Activated CD4-positive, CD25-positive, alpha-beta regulatory T cell treated with anti-CD3 and anti-CD28 coated beads, Interleukin-2, amount 50 U/mL, for 24 hours (primary cell): ENCODE measurements at regions not wholly inside any gene's neighbourhood (a gene's known extent, or its start where the extent isn't known, plus 50 kb on each side); places are given as distances from the start of the nearest gene placed in this dataset.

Experiments used
- ATAC-seq, 2 donors: fragments of 150-1000 bp; cut with Tn5 transposase; one replicate each; pipeline ENCODE4 v1.10.0; 2021; ENCODE audit warnings: mild to moderate bottlenecking in 1 of 2, moderate library complexity in 1 of 2

- ATAC-seq, result no peak
Measured at GRCh38 chr6:12593771-12594529, 122.6 kb upstream of the PHACTR1 start.

GRCh38 chr6:12594530-12594893 is 122.1 kb upstream of the PHACTR1 start:
- no peak for ATAC-seq

GRCh38 chr6:12595161-12595811 is 121.3 kb upstream of the PHACTR1 start:
- ATAC-seq, result no peak

GRCh38 chr6:12596731-12597130 is 119.8 kb upstream of the PHACTR1 start:
- no peak for ATAC-seq

GRCh38 chr6:12598919-12599318 is 117.6 kb upstream of the PHACTR1 start:
- no peak for ATAC-seq

- ATAC-seq, result no peak
Measured at GRCh38 chr6:12601881-12602280, 114.7 kb upstream of the PHACTR1 start.

- ATAC-seq, result no peak
Measured at GRCh38 chr6:12602342-12602741, 114.2 kb upstream of the PHACTR1 start.

GRCh38 chr6:12602951-12603672 is 113.5 kb upstream of the PHACTR1 start:
- no peak for ATAC-seq

GRCh38 chr6:12603673-12604049 is 112.9 kb upstream of the PHACTR1 start:
- ATAC-seq, result no peak

- peak in 1 of 2 donors; percentile 53 for ATAC-seq
Measured at GRCh38 chr6:12605888-12606345, 110.7 kb upstream of the PHACTR1 start.

- ATAC-seq, result no peak
Measured at GRCh38 chr6:12606616-12607015, 110.0 kb upstream of the PHACTR1 start.

- ATAC-seq, result peak in 1 of 2 donors; percentile 27
Measured at GRCh38 chr6:12608016-12608860, 108.3 kb upstream of the PHACTR1 start.

GRCh38 chr6:12608874-12609273 is 107.7 kb upstream of the PHACTR1 start:
- ATAC-seq, result no peak

GRCh38 chr6:12609751-12610150 is 106.8 kb upstream of the PHACTR1 start:
- ATAC-seq, result no peak

GRCh38 chr6:12610862-12611261 is 105.7 kb upstream of the PHACTR1 start:
- ATAC-seq, result no peak

GRCh38 chr6:12613811-12614210 is 102.8 kb upstream of the PHACTR1 start:
- no peak for ATAC-seq

- no peak for ATAC-seq
Measured at GRCh38 chr6:12614456-12614855, 102.1 kb upstream of the PHACTR1 start.

GRCh38 chr6:12618296-12618695 is 98.3 kb upstream of the PHACTR1 start:
- ATAC-seq, result no peak

GRCh38 chr6:12621754-12622153 is 94.8 kb upstream of the PHACTR1 start:
- ATAC-seq, result no peak

GRCh38 chr6:12622566-12622965 is 94.0 kb upstream of the PHACTR1 start:
- ATAC-seq, result no peak

GRCh38 chr6:12624142-12624837 is 92.3 kb upstream of the PHACTR1 start:
- no peak for ATAC-seq

- ATAC-seq, result no peak
Measured at GRCh38 chr6:12627053-12627452, 89.5 kb upstream of the PHACTR1 start.
